Heart left ventricle (tissue), 16 donors: ENCODE measurements at regions not wholly inside any gene's neighbourhood (a gene's known extent, or its start where the extent isn't known, plus 50 kb on each side); places are given as distances from the start of the nearest gene placed in this dataset.

ENCODE experiments used
- ATAC-seq, 4 donors: fragments of 200-7000 bp; cut with Tn5 transposase; one replicate each; pipeline ENCODE4 v1.9.1; 2020 to 2022; ENCODE audit warnings: moderate library complexity in 4 of 4, mild to moderate bottlenecking in 3 of 4, moderate number of reproducible peaks in 1 of 4
- DNase-seq, 5 donors: peaks; one replicate each; pipeline ENCODE4 v3.0.0-alpha.2; 2020
- H3K27ac ChIP-seq, 12 donors: fragments of 200-600 bp; sonication (generic) in 4 of 12; one replicate each; pipeline versions ENCODE4 v1.5.0 to v1.8.0; 2016 to 2022; ENCODE audit warnings: mild to moderate bottlenecking in 2 of 12
- H3K27me3 ChIP-seq, 9 donors: fragments of 200-600 bp; sonication (generic) in 2 of 9; one replicate each; pipeline versions ENCODE4 v1.5.1 to v1.8.0; 2016 to 2022; ENCODE audit warnings: mild to moderate bottlenecking in 3 of 9
- H3K36me3 ChIP-seq, 9 donors: fragments of 200-600 bp; sonication (generic) in 2 of 9; one replicate each; pipeline versions ENCODE4 v1.5.0 to v1.8.0; 2018 to 2022; ENCODE audit warnings: mild to moderate bottlenecking in 2 of 9
- H3K4me1 ChIP-seq, 12 donors: fragments of 200-600 bp; sonication (generic) in 4 of 12; one replicate each; pipeline versions ENCODE4 v1.5.0 to v1.8.0; 2016 to 2022; ENCODE audit warnings: mild to moderate bottlenecking in 3 of 12
- H3K4me3 ChIP-seq, 12 donors: fragments of 200-600 bp; sonication (generic) in 4 of 12; one replicate each; pipeline versions ENCODE4 v1.5.0 to v1.8.0; 2017 to 2022; ENCODE audit warnings: mild to moderate bottlenecking in 9 of 12, moderate library complexity in 4 of 12
- H3K9me3 ChIP-seq, 12 donors: fragments of 200-600 bp; sonication (generic) in 4 of 12; one replicate each; pipeline versions ENCODE4 v1.5.0 to v1.8.0; 2016 to 2022; ENCODE audit warnings: mild to moderate bottlenecking in 1 of 12
- CTCF ChIP-seq, 12 donors: fragments of 200-600 bp; sonication (generic) in 4 of 12; IDR thresholded peaks; one replicate each; pipeline versions ENCODE4 v1.5.0 to v1.8.0; 2018 to 2022; ENCODE audit warnings: antibody characterized with exemption in 12 of 12, mild to moderate bottlenecking in 5 of 12
- POLR2A ChIP-seq, 2 donors: fragments of 450-650 bp; IDR thresholded peaks; one replicate each; pipeline ENCODE4 v1.6.1; 2017; ENCODE audit warnings: antibody characterized with exemption in 2 of 2, mild to moderate bottlenecking in 2 of 2, moderate library complexity in 2 of 2
- WGBS, 4 donors: extraction: QIAGEN DNeasy Blood & Tissue Kit in 2 of 4; methylation state at CpG; one replicate each; pipeline versions ENCODE4 v1.1.5 to v1.1.7; 2013 to 2018; 5-methylcytosine and 5-hydroxymethylcytosine counted together
- intact Hi-C, 10 donors: fragments of 100-400 bp; cut with DNase I; formaldehyde crosslinking; loops; one replicate each; pipeline versions ENCODE4 v1.11.1 to v1.14.2; 2022
- donor health status: ischemic (EF 13 %, LVEDD 7.1; RV severe dilation, severe dysfunction).
- donor health status: healthy with polysubstance abuse.
- donor health status: DM: no; HTN: yes; CAD: no.
- donor health status: DM: no; HTN: no; CAD: no.
- donor health status: ischemic (EF 25% LVEDD 6.9; RV normal size, moderate dysfunction).
- donor health status: ischemic (EF 25% LVEDD 5.7; RV mildly dilated, moderate dysfunction).
- donor health status: healthy.
- donor health status: DM: yes; HTN: yes; CAD: no.
- donor health status: ischemic (EF 35%, LVEDD 5.7; RV mildly dilated, moderate dysfunction).
- donor health status: nonischemic (EF 11% LVEDD 7.7; RV severe dilation, severe dysfunction).
- donor health status: DM: yes; HTN: yes; CAD: no.
- donor health status: PGD.
- donor health status: ischemic (EF 29% LVEDD 5.4; RV normal size, mild dysfunction).
- donor health status: nonischemic (EF 23%, LVEDD 6.1; RV moderate dilation, normal function).

- Histone ChIP-seq H3K9me3 (no peaks in the 10 kb centered on the region), H3K4me3 (no peak overlapping the region), H3K27me3 (no peaks in the 10 kb centered on the region), H3K4me1 (peaks cover 0 to 18% (median 6%) of the 10 kb centered on the region in 12 donors), H3K36me3 (no peaks in the 10 kb centered on the region), H3K27ac (no peak overlapping the region)
- intact Hi-C loops, result loop anchor here in 1 of 10 donors (5.0 kb wide), 1 partner anchor 178 kb away; no protein-coding TSS in a partner anchor
- ATAC-seq (no peak), DNase-seq (no peak)
- 81 to 87% (median 83%) methylated on average over 2 of the region's 2 CpGs for WGBS, 4 donors
- TF ChIP-seq CTCF (IDR thresholded peaks at IDR 0.05) (no peak), POLR2A (IDR thresholded peaks at IDR 0.05) (no peak)
Observed at GRCh38 chr9:73034962-73035361, 82.1 kb upstream of the ALDH1A1 start.

GRCh38 chr9:73031350-73031749 lies 78.5 kb upstream of the ALDH1A1 start:
- ATAC-seq, result no peak
- Histone ChIP-seq H3K27ac (no peak overlapping the region), H3K9me3 (no peaks in the 10 kb centered on the region), H3K4me1 (no peaks in the 10 kb centered on the region), H3K4me3 (no peak overlapping the region), H3K36me3 (no peaks in the 10 kb centered on the region), H3K27me3 (no peaks in the 10 kb centered on the region)
- TF ChIP-seq CTCF (IDR thresholded peaks at IDR 0.05) (no peak), POLR2A (IDR thresholded peaks at IDR 0.05) (no peak)
- intact Hi-C loops, result loop anchor here in 1 of 10 donors (5.0 kb wide), 1 partner anchor 174 kb away; no protein-coding TSS in a partner anchor
- 68 to 86% (median 79%) methylated on average over 1 of the region's 1 CpG for WGBS, 4 donors
- DNase-seq, result no peak

GRCh38 chr9:73030370-73031030 lies 77.6 kb upstream of the ALDH1A1 start:
- no peak overlapping the region for H3K4me3 ChIP-seq
- DNase-seq (no peak), ATAC-seq (no peak)
- no peak overlapping the region for H3K27ac ChIP-seq
- no peaks in the 10 kb centered on the region for H3K4me1 ChIP-seq
- no peaks in the 10 kb centered on the region for H3K9me3 ChIP-seq
- whole genome bisulfite sequencing, 4 donors, result 70 to 77% (median 75%) methylated on average over 5 of the region's 5 CpGs
- TF ChIP-seq CTCF (IDR thresholded peaks at IDR 0.05) (no peak), POLR2A (IDR thresholded peaks at IDR 0.05) (no peak)
- no peaks in the 10 kb centered on the region for H3K27me3 ChIP-seq
- no peaks in the 10 kb centered on the region for H3K36me3 ChIP-seq
- intact Hi-C loops, result loop anchor here in 1 of 10 donors (5.0 kb wide), 1 partner anchor 173 kb away; no protein-coding TSS in a partner anchor

- Histone ChIP-seq H3K27ac (no peak overlapping the region), H3K36me3 (no peaks in the 10 kb centered on the region), H3K4me3 (no peak overlapping the region), H3K4me1 (no peaks in the 10 kb centered on the region), H3K27me3 (no peaks in the 10 kb centered on the region), H3K9me3 (no peaks in the 10 kb centered on the region)
- DNase-seq, result no peak
- intact Hi-C loops, result loop anchor here in 4 of 10 donors (10.0 kb wide), 4 partner anchors 55 to 745 kb away; no protein-coding TSS in a partner anchor
- no peak for TF ChIP-seq CTCF (IDR thresholded peaks at IDR 0.05)
- no peak for TF ChIP-seq POLR2A (IDR thresholded peaks at IDR 0.05)
- no peak for ATAC-seq
Observed at GRCh38 chr9:73029346-73029745, 76.5 kb upstream of the ALDH1A1 start.
